GM23338 (cell line): ENCODE measurements at regions not wholly inside any gene's neighbourhood (a gene's known extent, or its start where the extent isn't known, plus 50 kb on each side); places are given as distances from the start of the nearest gene placed in this dataset.

Experiments
- ATAC-seq: fragments of 200-7000 bp; cut with Tn5 transposase; 3 replicates; pipeline ENCODE4 v1.9.1; 2020
- DNase-seq: peaks from one replicate; pipeline ENCODE4 v3.0.0-alpha.2; 2015; ENCODE audit warnings: low spot score
- H2AFZ ChIP-seq: fragments of 200-600 bp; sonication (generic); 2 replicates; pipeline ENCODE4 v1.8.0; 2016; ENCODE audit warnings: antibody characterized with exemption, mild to moderate bottlenecking, moderate library complexity
- H3F3A ChIP-seq: fragments of 200-600 bp; sonication (generic); replicated peaks from 2 replicates; pipeline ENCODE4 v1.8.0; 2017; ENCODE audit warnings: antibody characterized with exemption, mixed run types, low read depth
- H3K27ac ChIP-seq: fragments of 200-600 bp; sonication (generic); 2 replicates; pipeline ENCODE4 v1.6.1; 2016; ENCODE audit warnings: low read depth
- H3K27me3 ChIP-seq: fragments of 200-600 bp; sonication (generic); 2 replicates; pipeline ENCODE4 v1.8.0; 2016; ENCODE audit warnings: mild to moderate bottlenecking, mixed run types, moderate library complexity; ENCODE audit not compliant: insufficient read depth
- H3K36me3 ChIP-seq: fragments of 200-600 bp; sonication (generic); 2 replicates; pipeline ENCODE4 v1.8.0; 2016; ENCODE audit warnings: mild to moderate bottlenecking; ENCODE audit not compliant: insufficient read depth
- H3K4me1 ChIP-seq: fragments of 200-600 bp; sonication (generic); 2 replicates; pipeline ENCODE4 v1.8.0; 2016; ENCODE audit warnings: mild to moderate bottlenecking, moderate library complexity; ENCODE audit not compliant: insufficient read depth
- H3K4me2 ChIP-seq: fragments of 200-600 bp; sonication (generic); 2 replicates; pipeline ENCODE4 v1.7.1; 2017; ENCODE audit warnings: mixed run types
- H3K4me3 ChIP-seq: fragments of 200-600 bp; sonication (generic); 2 replicates; pipeline ENCODE4 v1.6.1; 2016; ENCODE audit warnings: mixed run types
- H3K79me2 ChIP-seq: fragments of 200-600 bp; sonication (generic); replicated peaks from 2 replicates; pipeline ENCODE4 v1.8.0; 2017; ENCODE audit warnings: mild to moderate bottlenecking; ENCODE audit not compliant: insufficient read depth
- H3K9me2 ChIP-seq: fragments of 200-600 bp; sonication (generic); 2 replicates; pipeline ENCODE4 v1.8.0; 2017; ENCODE audit not compliant: insufficient read depth
- H4K20me1 ChIP-seq: fragments of 200-600 bp; sonication (generic); replicated peaks from 2 replicates; pipeline ENCODE4 v1.8.0; 2017; ENCODE audit warnings: mild to moderate bottlenecking; ENCODE audit not compliant: insufficient read depth
- H3K27ac Mint-ChIP-seq: 2 replicates; pipeline ENCODE4 v1.8.0; 2020; ENCODE audit warnings: inconsistent platforms, mild to moderate bottlenecking, moderate library complexity, mixed read lengths
- H3K27me3 Mint-ChIP-seq: 3 replicates; pipeline ENCODE4 v1.8.0; 2022; ENCODE audit warnings: low read depth, mild to moderate bottlenecking, moderate library complexity, mixed read lengths, inconsistent platforms; ENCODE audit not compliant: insufficient read depth, poor library complexity
- H3K36me3 Mint-ChIP-seq: 3 replicates; pipeline ENCODE4 v1.8.0; 2021; ENCODE audit warnings: low read depth, mild to moderate bottlenecking, inconsistent platforms, moderate library complexity, mixed read lengths
- H3K4me1 Mint-ChIP-seq: 3 replicates; pipeline ENCODE4 v1.8.0; 2020; ENCODE audit warnings: mild to moderate bottlenecking, inconsistent platforms, mixed read lengths
- H3K4me3 Mint-ChIP-seq: 3 replicates; pipeline ENCODE4 v1.8.0; 2021; ENCODE audit warnings: moderate library complexity, mild to moderate bottlenecking, inconsistent platforms, mixed read lengths
- H3K9me3 Mint-ChIP-seq: 3 replicates; pipeline ENCODE4 v1.8.0; 2020; ENCODE audit warnings: moderate library complexity, mild to moderate bottlenecking, inconsistent platforms, mixed read lengths
- CREB1 ChIP-seq: fragments of 250-450 bp; sonication (Bioruptor Pico); IDR thresholded peaks from 2 replicates; pipeline ENCODE4 v1.5.0; 2020; ENCODE audit warnings: low read depth, mild to moderate bottlenecking, moderate library complexity
- CTCF ChIP-seq, 2 experiments: fragments of 200-600 bp in 1 of 2; sonication (generic) in 1 of 2; conservative IDR thresholded peaks; 2 replicates each; pipeline versions ENCODE4 v1.5.1 to v1.6.1; 2016 to 2017; ENCODE audit warnings: antibody characterized with exemption in 2 of 2, low read depth in 2 of 2, mild to moderate bottlenecking in 2 of 2, moderate library complexity in 1 of 2
- ETS1 ChIP-seq: IDR thresholded peaks from 2 replicates; pipeline ENCODE4 v1.6.1; 2016; ENCODE audit warnings: antibody characterized with exemption
- EZH2 ChIP-seq: fragments of 200-600 bp; sonication (generic); IDR thresholded peaks from one replicate; pipeline ENCODE4 v1.8.0; 2017; ENCODE audit warnings: antibody characterized with exemption, mild to moderate bottlenecking, low read depth; ENCODE audit not compliant: unreplicated experiment
- EZH2phosphoT487 ChIP-seq: fragments of 200-600 bp; sonication (generic); IDR thresholded peaks from one replicate; pipeline ENCODE4 v1.8.1; 2018; ENCODE audit warnings: antibody characterized with exemption; ENCODE audit not compliant: unreplicated experiment
- JUNB ChIP-seq: IDR thresholded peaks from one replicate; pipeline ENCODE4 v1.6.1; 2016; ENCODE audit warnings: antibody characterized with exemption; ENCODE audit not compliant: unreplicated experiment
- NANOG ChIP-seq: IDR thresholded peaks from 2 replicates; pipeline ENCODE4 v1.6.1; 2016; ENCODE audit warnings: antibody characterized with exemption, borderline replicate concordance
- POLR2AphosphoS5 ChIP-seq: IDR thresholded peaks from 2 replicates; pipeline ENCODE4 v1.6.1; 2016; ENCODE audit warnings: antibody characterized with exemption, low read depth
- REST ChIP-seq: IDR thresholded peaks from one replicate; pipeline ENCODE4 v1.6.1; 2018; ENCODE audit warnings: antibody characterized with exemption; ENCODE audit not compliant: unreplicated experiment
- STAT1 ChIP-seq: IDR thresholded peaks from one replicate; pipeline ENCODE4 v1.6.1; 2016; ENCODE audit warnings: antibody characterized with exemption; ENCODE audit not compliant: unreplicated experiment
- ZNF114 ChIP-seq: fragments of 250-450 bp; sonication (Bioruptor Pico); IDR thresholded peaks from 2 replicates; pipeline ENCODE4 v1.5.0; 2020; ENCODE audit warnings: mild to moderate bottlenecking, moderate library complexity
- ZNF331 ChIP-seq: fragments of 250-450 bp; sonication (Bioruptor Pico); IDR thresholded peaks from 2 replicates; pipeline ENCODE4 v1.5.0; 2020; ENCODE audit warnings: low read depth, mild to moderate bottlenecking, moderate library complexity
- ZNF462 ChIP-seq: fragments of 250-450 bp; sonication (Bioruptor Pico); IDR thresholded peaks from 2 replicates; pipeline ENCODE4 v1.5.0; 2020; ENCODE audit warnings: mild to moderate bottlenecking, moderate library complexity

- no peaks in the 10 kb centered on the region for H3K9me3 Mint-ChIP-seq
- H3K27me3 Mint-ChIP-seq = no peaks in the 10 kb centered on the region
- no peaks in the 10 kb centered on the region for H3K79me2 ChIP-seq
- no peak overlapping the region for H3K4me3 Mint-ChIP-seq
- no peak overlapping the region for H3K27ac ChIP-seq
- H3K36me3 Mint-ChIP-seq = no peaks in the 10 kb centered on the region
- no peak overlapping the region for H2AFZ ChIP-seq
- no peak overlapping the region for H3K4me2 ChIP-seq
- TF ChIP-seq CTCF (conservative IDR thresholded peaks at IDR 0.05; ENCODE audit: low read depth in 2 of 2) (no peak), CREB1 (CRISPR knock-in tag) (no peak), JUNB (no peak), STAT1 (no peak), REST (no peak), POLR2AphosphoS5 (no peak), ZNF331 (CRISPR knock-in tag) (no peak), EZH2phosphoT487 (no peak), EZH2 (no peak), ZNF462 (CRISPR knock-in tag) (no peak), NANOG (no peak), ZNF114 (CRISPR knock-in tag) (no peak), ETS1 (no peak)
- H3K27me3 ChIP-seq = no peaks in the 10 kb centered on the region
- peak overlapping the region; percentile 38; the same call in 1 of the 2 replicates for H3K27ac Mint-ChIP-seq
- no peaks in the 10 kb centered on the region for H3K9me2 ChIP-seq
- H3K4me1 ChIP-seq = no peaks in the 10 kb centered on the region
- H4K20me1 ChIP-seq = no peaks in the 10 kb centered on the region
- H3F3A ChIP-seq = no peaks in the 10 kb centered on the region
- H3K4me1 Mint-ChIP-seq = no peaks in the 10 kb centered on the region; the same call in 2 of the 3 replicates
- ATAC-seq (no peak), DNase-seq (no peak)
- H3K4me3 ChIP-seq = no peak overlapping the region
- no peaks in the 10 kb centered on the region for H3K36me3 ChIP-seq
Observed at GRCh38 chr2:78586316-78586715, 439.2 kb upstream of the REG3G start.
